Forelimb muscle (tissue), 1 donor: ENCODE measurements at regions not wholly inside any gene's neighbourhood (a gene's known extent, or its start where the extent isn't known, plus 50 kb on each side); places are given as distances from the start of the nearest gene placed in this dataset.
"Not testable (repeated sequence)": the region's sequence is repeated elsewhere in the genome, so short reads cannot be mapped to it uniquely, and the experiment has no call there.

Source experiments
- DNase-seq: peaks from one replicate; pipeline ENCODE4 v3.0.0-alpha.2; 2013; ENCODE audit warnings: low read depth

DNA sequence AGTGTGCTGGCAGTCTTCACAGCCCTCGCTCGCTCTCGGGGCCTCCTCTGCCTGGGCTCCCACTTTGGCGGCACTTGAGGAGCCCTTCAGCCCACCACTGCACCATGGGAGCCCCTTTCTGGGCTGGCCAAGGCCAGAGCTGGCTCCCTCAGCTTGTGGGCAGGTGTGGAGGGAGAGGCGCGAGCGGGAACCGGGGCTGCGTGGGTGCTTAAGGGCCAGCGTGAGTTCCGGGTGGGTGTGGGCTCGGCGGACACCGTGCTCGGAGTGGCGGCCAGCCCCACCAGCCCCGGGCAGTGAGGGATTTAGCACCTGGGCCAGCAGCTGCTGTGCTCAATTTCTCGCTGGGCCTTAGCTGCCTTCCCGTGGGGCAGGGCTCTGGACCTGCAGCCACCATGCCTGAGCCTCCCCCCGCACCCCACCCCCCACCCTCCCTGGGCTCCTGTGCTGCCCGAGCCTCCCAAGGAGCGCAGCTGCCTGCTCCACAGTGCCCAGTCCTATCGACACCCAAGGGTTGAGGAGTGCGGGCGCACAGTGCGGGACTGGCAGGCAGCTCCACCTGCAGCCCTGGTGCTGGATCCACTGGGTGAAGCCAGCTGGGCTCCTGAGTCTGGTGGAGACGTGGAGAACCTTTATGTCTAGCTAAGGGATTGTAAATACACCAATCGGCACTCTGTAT lies 684.4 kb upstream of the GOLIM4 start:
- not testable (repeated sequence) for DNase-seq

DNA sequence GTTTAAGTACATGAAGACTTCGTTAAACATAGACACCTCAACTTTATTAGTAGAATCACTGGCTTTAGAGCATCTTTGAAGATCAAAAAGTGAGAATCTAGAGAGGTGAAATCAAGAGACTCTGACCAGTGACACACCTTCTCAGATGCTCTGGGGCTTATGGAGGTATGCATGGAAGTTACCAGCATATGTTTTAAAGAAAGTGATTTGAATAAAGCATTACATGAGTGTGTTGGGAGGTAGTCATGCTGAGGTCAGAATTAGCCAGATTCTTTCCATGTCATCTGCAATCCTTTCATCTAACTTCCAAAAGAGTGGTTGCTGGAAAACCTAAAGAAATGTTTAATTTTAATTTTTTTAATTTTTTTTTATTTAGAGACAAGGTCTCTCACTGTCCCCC lies 658.0 kb upstream of the GOLIM4 start:
- DNase-seq: no peak

DNA sequence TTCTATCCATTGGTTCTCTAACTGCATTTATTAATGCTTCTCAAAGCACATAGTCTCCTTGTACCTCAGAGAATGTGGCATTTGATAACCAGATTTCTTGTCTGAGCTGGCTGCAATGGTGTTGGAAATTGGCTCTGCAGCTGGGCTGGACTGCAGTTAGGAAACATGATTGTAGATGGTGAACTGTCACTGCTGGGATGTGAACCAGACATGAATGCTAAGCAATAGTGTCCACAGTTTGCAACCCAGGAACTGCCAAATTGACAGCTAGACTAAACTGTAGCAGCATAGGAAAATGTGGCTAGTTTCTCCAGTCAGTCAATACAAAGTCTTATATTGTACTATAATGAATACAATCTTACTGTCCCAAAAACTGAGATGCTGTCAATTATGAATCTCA lies 656.6 kb upstream of the GOLIM4 start:
- DNase-seq: no peak

DNA sequence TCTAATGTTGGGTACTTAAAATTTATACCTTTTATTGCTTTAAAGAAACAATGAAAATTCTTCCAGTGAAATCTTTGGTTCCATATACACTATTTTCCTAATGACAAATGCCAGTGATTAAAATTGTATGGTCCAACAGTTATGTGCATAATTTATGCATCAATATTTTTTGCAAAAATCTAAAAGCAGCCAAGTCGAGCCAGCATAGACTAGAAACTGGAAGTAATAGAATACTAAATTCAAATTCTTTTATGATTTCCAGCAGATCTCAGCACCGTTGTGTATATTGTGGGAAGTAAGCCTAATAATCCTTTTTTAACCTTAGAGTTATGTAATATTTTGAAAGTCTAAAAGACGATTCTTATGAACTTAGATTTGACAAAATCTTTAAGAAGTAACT lies 652.0 kb upstream of the GOLIM4 start:
- DNase-seq: no peak

DNA sequence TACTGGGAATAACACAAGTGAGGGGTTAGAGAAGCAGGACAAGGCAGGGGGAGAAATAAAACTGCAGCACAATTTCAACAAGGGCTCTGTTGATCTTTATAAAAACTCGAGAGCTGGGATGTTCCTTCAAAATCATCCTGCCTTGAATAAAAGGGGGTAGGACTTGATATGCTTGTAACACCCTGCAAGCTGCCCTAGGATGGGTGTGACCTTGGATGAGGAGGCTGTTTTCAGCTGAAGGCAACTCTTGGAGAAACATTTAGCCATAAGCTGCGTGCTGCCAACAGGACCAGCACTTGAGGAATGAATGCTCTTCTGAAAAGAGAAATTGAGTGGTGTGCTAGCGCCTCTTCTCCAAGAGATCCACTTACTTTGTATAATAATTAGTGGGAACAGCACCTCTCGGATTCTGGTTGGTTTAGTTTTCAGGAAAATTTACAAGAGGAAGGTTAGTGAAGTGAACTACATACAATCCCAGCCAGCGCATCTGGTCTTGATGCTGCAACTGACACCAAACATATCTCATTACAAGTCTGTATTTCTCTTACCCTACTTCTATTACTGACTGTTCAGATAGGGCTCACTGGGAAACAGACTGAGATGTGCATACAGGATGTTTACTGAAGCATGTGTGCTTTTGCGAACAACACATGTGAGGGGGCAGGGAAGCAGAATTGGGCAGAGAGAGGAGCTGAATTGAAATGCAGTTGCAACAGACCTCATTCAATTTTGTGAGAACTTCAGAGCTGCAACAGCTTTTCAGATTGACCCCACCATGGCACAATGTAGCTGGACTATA lies 643.0 kb upstream of the GOLIM4 start:
- no peak for DNase-seq

DNA sequence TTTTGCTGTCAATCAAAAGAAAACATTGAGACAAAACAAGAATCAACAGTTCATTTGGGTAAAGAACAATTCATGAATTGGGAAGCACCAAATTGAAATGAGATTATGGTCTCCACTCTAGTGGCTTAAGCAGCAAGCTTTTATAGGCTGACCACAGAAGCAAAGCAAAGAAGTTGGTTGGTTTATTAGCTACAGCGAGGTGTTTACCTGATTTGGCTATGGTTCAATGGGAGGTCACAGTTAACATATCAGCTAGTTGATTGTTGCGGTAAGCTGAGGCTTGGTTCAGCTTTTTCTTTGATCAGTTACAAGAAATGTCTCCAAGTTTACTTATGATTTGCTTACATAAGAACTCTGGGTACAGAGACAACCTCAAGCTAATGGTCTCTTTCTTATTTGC lies 640.5 kb upstream of the GOLIM4 start:
- DNase-seq: no peak

DNA sequence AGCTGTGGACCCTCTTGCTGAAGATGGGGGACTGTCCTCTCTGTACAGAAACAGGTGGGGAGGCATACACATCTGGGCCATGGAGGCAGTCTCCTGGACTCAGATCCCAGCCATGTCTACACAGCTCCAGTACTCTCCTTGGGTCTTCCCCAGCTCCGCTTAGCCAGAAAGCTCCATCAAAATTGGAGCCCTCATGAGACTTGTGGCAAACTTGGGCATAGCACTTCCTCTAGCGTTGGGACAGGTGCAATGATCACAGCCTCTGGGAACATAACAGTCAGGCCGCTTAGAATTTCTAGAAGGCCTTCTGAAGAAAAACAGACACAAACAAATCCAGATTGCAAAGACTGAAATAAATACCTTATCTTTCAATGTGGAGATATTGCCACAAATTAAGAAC lies 634.3 kb upstream of the GOLIM4 start:
- DNase-seq: no peak

DNA sequence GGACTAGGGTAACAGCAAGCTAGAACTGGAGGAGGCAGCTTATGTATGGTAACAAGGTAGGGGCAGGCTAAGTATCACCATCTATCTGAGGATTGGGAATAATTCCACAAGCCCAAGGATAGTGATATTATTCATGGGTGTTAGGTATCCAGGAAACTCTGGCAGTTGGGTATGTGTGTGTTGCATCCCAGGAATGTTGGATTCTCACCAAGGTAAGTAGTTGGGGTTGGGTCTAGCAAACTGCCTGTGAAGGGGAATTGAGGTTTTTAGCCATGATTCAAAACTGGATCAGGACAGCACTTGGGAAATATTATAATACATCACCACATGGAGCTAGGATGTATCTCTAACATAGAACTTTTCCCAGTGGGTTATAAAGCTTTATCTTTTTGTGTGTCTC lies 626.4 kb upstream of the GOLIM4 start:
- DNase-seq: no peak

DNA sequence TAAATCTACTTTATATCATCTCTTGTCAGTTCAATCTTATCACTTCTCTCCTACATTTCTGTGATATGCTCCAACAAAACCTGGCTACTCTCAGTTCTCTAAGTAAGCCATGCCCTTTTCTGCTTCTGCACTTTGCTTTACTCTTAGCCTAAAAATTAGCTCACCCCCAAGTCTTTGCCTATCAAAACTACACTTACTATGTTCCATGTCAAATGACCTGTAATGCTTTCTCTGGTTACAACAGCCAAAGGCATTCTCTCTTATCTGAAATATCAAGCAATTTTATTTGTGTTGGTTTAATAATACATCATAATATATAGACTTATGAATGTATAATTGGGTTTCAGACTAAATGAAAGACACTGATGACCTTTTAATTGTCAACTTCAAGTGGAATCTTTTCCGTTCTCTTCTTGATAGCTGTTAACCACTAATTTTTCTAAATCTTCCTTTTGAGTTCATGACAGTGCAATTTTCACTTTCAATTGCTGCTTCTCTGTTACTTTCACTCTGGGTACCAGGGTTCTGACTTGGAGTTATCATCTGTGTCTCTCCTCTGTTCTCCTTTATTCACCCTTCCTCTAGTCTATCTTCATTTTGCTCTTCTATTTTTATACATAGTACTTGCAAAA lies 619.0 kb upstream of the GOLIM4 start:
- DNase-seq: no peak

DNA sequence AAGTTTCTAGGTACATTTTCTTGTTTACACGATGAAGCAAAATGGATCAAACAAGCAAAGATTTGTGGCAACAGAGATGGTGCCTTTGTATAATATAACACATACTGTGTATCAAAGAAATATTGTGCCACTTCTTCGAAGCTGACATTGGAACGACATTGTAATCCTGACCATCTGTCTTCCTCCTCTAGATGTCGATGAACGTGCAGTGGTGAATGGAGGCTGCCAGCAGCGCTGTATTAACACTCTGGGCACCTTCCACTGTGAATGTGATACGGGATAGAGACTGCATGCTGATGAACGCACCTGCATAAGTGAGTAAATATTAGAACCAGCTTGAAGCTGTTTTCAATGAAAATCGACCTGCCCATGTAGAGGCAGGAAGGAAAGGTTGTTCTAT lies 613.3 kb upstream of the GOLIM4 start:
- no peak for DNase-seq

DNA sequence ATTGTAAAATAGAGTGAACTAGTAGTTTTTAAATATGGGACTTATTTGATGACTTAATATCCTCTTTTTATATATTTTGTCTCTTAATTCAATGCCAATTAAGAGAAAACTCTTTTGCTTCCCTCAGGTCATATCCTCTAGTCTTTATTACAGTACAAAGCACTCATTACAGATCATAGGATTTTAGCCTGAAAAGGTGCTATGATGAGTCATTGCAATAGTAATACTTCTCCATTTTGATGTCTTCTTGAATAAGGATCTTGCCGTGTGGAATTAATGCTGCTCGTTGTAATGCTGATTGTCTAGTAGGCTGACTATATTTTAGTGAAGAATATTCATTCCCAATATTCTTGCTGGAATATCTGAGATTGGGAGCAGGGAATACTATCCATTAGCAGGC lies 612.2 kb upstream of the GOLIM4 start:
- no peak for DNase-seq

DNA sequence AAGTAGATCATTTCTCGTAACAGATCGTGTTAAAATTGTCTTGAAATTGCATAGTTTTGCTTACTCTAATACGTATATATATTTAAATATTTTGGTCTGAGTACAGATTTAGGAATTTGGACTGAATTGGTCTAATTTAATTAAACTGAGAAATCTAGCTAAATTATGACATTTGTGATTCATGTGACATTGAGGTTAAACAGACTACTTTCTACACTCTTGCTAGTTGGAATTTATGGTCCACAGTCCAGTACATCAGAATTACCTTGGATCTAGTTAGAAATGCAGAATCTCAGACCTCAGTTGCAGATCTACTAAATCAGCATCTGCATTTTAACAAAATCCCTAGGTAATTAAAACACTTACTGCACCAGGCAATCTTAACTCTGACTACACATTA lies 609.7 kb upstream of the GOLIM4 start:
- DNase-seq: no peak

DNA sequence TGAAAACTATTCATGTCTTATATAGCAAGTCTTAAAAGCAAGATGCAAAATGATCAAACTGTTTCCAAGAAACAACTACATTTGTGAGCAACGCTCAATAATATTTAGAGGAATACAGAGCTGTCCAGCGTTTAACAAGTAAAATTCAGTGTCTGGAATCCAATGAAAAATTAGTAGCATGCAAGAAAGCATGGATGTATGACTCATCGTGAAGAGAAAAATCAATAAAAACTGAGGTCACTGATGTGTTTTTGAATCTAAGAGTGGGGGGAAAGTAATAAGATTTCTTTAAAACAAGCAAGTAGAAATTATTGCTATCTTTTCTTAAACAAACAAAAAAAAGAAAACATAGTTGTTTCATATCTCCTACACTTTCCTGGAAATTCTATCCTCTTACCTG lies 600.3 kb upstream of the GOLIM4 start:
- no peak for DNase-seq

DNA sequence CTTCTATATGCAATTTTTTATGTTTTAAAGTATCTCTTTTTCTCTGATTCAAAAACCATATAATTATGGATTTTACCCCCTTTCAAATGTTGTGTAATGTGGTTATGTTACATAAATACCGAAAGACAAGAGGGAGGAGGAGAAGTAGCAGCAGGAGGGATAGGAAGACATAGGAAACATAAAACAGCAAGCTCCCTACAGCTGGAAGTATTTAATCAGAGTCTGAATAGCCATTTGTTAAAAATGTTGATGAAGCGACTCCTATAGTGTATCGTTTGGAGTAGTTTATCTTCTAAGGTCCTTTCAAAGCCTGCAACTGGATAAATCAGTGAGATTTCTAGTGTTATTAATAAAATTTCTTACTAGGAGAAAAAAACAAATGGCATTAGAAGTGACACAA lies 598.1 kb upstream of the GOLIM4 start:
- no peak for DNase-seq

DNA sequence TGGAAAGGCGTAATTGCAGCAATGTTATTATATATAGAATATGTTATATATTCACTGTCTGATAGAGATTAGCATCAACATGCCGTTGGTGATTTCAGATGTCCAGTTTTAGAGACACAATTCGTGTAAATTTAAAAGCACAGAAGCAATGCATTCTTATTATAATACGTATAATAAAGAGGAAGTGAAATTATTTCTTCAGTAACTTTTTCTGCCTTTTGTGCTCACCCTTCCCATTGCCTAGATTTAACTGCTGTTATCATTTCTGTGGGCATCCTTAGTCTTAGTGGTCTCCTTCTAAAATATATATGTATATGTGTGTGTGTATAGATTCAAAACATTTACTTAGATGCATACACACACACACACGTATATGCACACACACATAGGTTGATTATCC lies 592.5 kb upstream of the GOLIM4 start:
- no peak for DNase-seq

DNA sequence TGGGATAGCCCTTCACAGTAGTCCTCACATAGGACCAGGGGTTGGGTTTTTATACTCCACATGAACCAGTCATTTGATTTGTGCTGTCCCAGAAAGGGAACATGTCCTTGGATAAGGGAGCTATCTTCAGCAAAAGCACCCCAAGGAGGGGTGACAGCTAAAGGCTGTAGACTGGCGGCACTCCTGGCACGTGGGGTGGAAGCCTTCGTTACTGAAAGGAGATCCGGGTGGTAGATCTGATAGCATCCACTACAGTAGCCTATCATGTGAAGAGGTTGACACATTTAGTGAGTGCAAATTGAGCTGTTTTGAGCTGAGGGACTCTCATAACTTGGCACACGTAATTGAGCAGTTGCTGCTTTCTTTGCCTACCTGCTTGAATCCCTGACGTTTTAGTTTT lies 588.8 kb upstream of the GOLIM4 start:
- DNase-seq: no peak

DNA sequence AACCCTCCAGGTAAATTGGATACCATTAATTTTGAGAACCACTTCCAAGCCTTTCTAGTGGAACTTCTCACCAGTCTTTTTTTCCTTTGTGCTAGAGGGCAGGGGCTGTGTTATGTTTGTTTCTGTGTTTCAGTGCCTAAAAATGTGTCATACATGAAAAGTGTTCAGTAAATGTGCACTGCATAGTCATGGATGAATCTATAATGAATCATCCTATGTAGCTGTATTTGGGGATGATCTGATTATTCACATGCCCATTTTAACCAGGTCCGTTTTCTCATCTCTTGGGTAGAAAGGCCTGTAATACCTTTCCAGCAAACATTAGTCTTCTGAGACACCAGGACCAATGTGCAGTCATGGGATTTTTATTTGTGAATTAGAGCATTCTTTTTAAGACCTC lies 583.0 kb upstream of the GOLIM4 start:
- no peak for DNase-seq

DNA sequence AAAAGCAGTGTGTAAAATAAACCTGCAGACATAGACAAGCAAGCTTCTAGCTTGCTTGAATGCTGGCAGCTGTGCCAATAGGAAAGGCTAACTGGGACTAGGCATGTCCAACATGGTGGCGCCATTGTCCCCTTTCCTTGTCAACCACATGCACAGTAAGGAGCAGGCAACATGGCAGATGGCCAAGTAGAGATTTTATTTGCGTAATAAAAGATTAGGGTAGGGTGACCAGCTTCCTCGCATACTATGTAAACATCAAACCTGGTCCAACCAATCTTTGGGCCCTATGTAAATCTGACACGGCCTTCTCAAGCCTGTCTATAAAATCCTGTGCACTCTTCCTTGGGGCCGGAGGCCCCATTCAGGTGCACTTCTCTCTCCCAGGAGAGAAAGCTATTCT lies 575.4 kb upstream of the GOLIM4 start:
- DNase-seq: no peak

DNA sequence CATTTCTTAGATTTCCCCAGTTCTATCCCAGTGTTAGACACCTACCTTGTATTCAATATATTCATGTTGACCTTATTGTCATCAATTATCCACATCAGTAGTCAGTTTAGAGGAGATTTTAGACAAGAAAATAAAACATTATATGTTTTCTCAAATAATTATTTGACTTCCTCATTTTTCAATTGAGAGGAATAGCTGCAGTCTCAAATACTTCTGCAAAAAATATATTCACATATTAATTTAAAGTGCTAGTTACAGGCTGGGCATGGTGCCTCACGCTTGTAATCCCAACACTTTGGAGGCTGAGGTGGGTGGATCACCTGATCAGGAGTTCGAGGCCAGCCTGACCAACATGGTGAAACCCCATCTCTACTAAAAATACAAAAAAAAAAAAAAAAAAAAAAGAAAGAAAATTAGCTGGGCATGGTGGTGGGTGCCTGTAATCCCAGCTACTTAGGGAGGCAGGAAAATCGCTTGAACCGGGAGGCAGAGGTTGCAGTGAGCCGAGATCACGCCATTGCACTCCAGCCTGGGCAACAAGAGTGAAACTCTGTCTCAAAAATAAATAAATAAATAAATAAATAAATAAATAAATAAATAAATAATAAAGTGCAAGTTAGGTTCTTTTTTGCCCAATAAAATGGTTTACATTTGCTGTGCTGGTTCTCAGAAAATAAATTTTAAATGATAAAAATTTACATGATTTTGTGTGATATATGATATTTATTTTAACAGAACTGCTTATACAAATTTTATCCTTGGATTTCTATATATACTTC lies 565.3 kb upstream of the GOLIM4 start:
- not testable (repeated sequence) for DNase-seq

DNA sequence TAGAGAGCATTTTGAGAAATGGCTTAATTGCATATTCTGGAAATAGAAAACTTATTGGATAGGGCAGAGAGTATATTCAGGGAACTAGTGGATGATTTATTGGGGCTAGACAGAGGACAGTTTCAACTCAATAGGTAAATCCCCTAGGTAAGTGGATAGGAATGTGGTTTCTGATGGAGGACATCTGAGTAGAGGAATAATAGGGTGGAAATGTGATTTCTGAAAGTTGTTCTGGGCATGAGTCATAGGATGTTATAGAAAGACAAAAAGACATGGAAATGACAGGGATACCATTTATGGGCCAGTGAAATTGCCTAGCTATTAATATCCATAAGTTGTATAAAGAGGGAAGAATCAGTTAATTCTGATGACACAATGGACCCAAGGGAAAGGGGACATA lies 563.3 kb upstream of the GOLIM4 start:
- no peak for DNase-seq

DNA sequence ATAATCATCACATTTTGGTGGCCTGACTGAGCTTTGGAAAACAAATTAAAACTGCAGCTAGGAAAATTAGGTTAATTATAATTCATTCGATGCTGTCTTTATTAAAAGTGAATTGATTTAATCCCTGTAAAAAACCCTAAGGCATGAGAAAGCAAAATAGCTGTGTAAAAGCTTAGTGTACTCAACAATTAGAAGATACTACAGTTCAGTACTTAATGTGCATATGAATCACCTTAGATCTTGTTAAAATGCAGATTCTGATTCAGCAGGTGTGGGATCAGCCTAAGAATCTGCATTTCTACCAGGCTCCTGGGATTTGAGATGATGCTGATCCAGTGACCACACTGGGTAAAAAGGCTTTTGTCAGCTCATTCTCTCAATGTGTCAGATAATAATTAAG lies 559.9 kb upstream of the GOLIM4 start:
- no peak for DNase-seq

DNA sequence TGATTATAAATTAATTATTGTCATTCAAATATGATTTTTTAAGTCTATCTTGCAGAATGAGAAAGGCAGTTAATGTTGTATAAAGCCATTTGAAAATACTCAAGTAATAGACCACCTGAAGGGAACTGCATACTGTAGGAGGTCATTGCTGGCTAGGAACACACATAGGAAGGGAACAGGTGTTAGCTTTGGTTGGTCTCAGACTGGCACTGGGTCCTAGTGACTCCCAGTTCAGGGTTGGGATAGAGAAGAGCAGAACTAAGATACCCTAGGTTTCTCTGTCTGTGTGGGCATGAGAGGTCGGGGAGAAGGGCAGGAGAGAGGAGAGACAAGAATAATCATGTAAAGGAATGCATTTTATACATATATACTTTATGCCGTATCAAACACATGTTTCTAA lies 559.0 kb upstream of the GOLIM4 start:
- DNase-seq: no peak
